ENCODE measurements at regions not wholly inside any gene's neighbourhood (a gene's known extent, or its start where the extent isn't known, plus 50 kb on each side); places are given as distances from the start of the nearest gene placed in this dataset.

GRCh38 chr10:125494651-125495239 lies 188.2 kb downstream of the TEX36 start:
- TF ChIP-seq, protein P1, sequence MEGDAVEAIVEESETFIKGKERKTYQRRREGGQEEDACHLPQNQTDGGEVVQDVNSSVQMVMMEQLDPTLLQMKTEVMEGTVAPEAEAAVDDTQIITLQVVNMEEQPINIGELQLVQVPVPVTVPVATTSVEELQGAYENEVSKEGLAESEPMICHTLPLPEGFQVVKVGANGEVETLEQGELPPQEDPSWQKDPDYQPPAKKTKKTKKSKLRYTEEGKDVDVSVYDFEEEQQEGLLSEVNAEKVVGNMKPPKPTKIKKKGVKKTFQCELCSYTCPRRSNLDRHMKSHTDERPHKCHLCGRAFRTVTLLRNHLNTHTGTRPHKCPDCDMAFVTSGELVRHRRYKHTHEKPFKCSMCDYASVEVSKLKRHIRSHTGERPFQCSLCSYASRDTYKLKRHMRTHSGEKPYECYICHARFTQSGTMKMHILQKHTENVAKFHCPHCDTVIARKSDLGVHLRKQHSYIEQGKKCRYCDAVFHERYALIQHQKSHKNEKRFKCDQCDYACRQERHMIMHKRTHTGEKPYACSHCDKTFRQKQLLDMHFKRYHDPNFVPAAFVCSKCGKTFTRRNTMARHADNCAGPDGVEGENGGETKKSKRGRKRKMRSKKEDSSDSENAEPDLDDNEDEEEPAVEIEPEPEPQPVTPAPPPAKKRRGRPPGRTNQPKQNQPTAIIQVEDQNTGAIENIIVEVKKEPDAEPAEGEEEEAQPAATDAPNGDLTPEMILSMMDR (IDR thresholded peaks at IDR 0.05; ENCODE audit: insufficient read depth, low read length, severe bottlenecking), result no peak
- Histone ChIP-seq H3K27me3 (ENCODE audit: control insufficient read depth, insufficient read depth, low read length) (peaks cover 13% of the 10 kb centered on the region), H3K36me3 (ENCODE audit: control insufficient read depth, insufficient read depth, low read length) (no peaks in the 10 kb centered on the region)

GRCh38 chr10:125491381-125491780 lies 191.6 kb downstream of the TEX36 start:
- FAIRE-seq, result no peak
- Histone ChIP-seq H3K4me3 (ENCODE audit: low read depth, low read length) (no peak overlapping the region), H3K27me3 (ENCODE audit: control insufficient read depth, insufficient read depth, low read length) (peaks cover 5% of the 10 kb centered on the region), H3K36me3 (ENCODE audit: control insufficient read depth, insufficient read depth, low read length) (no peaks in the 10 kb centered on the region)
- TF ChIP-seq, protein P1 (IDR thresholded peaks at IDR 0.05; ENCODE audit: insufficient read depth, low read length, severe bottlenecking), result no peak
- no peak for DNase-seq (ENCODE audit: low read depth)

More at GRCh38 chr10:125494651-125495239, 188.2 kb downstream of the TEX36 start:
- no peak overlapping the region for H3K4me3 ChIP-seq (ENCODE audit: low read depth, low read length)
- peak; percentile 36 for FAIRE-seq
- no peak for DNase-seq (ENCODE audit: low read depth)

DNA sequence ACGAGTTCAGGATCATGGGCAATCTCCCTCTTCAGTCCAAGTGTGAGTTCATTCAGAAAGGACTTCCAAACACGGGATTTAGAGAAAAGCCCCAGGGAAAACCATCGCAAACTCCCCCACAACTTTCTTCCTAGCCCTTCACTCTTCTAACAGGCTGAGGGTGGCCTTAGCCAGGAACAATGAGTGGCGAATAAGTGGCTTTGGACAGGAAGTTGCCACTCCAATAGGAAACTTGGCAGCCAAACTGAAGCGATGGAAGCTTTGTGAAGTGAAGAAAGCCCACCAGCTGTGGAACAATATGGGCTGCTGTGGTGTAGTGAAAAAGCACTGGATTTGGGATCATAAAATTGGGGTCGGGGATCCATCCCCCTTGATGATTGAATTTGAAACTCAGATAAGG lies 193.2 kb downstream of the TEX36 start:
- Histone ChIP-seq H3K4me3 (ENCODE audit: low read depth, low read length) (no peak overlapping the region), H3K36me3 (ENCODE audit: control insufficient read depth, insufficient read depth, low read length) (no peaks in the 10 kb centered on the region), H3K27me3 (ENCODE audit: control insufficient read depth, insufficient read depth, low read length) (peaks cover 4% of the 10 kb centered on the region)
- TF ChIP-seq, protein P1 (IDR thresholded peaks at IDR 0.05; ENCODE audit: insufficient read depth, low read length, severe bottlenecking), result no peak
- no peak for DNase-seq (ENCODE audit: low read depth)
- FAIRE-seq, result no peak

GRCh38 chr10:125485665-125486064 lies 197.3 kb downstream of the TEX36 start:
- DNase-seq (ENCODE audit: low read depth) (no peak), FAIRE-seq (no peak)
- Histone ChIP-seq H3K36me3 (ENCODE audit: control insufficient read depth, insufficient read depth, low read length) (no peaks in the 10 kb centered on the region), H3K4me3 (ENCODE audit: low read depth, low read length) (no peak overlapping the region), H3K27me3 (ENCODE audit: control insufficient read depth, insufficient read depth, low read length) (no peaks in the 10 kb centered on the region)
- TF ChIP-seq, protein P1 (IDR thresholded peaks at IDR 0.05; ENCODE audit: insufficient read depth, low read length, severe bottlenecking), result no peak

GRCh38 chr10:125484035-125484732 lies 198.8 kb downstream of the TEX36 start:
- FAIRE-seq, result no peak
- TF ChIP-seq, protein P1 (IDR thresholded peaks at IDR 0.05; ENCODE audit: insufficient read depth, low read length, severe bottlenecking), result no peak
- Histone ChIP-seq H3K4me3 (ENCODE audit: low read depth, low read length) (no peak overlapping the region), H3K36me3 (ENCODE audit: control insufficient read depth, insufficient read depth, low read length) (no peaks in the 10 kb centered on the region), H3K27me3 (ENCODE audit: control insufficient read depth, insufficient read depth, low read length) (no peaks in the 10 kb centered on the region)
- no peak for DNase-seq (ENCODE audit: low read depth)
